Occipital lobe (tissue), 1 donor: ENCODE measurements at regions not wholly inside any gene's neighbourhood (a gene's known extent, or its start where the extent isn't known, plus 50 kb on each side); places are given as distances from the start of the nearest gene placed in this dataset.
A peak's percentile ranks its signal among the peaks of the same experiment; 100 is the strongest.
"Not testable (repeated sequence)": the region's sequence is repeated elsewhere in the genome, so short reads cannot be mapped to it uniquely, and the experiment has no call there.

Experiments used
- DNase-seq: peaks from one replicate; lab custom pipeline; 2025; lab: John Stamatoyannopoulos, UW

DNA sequence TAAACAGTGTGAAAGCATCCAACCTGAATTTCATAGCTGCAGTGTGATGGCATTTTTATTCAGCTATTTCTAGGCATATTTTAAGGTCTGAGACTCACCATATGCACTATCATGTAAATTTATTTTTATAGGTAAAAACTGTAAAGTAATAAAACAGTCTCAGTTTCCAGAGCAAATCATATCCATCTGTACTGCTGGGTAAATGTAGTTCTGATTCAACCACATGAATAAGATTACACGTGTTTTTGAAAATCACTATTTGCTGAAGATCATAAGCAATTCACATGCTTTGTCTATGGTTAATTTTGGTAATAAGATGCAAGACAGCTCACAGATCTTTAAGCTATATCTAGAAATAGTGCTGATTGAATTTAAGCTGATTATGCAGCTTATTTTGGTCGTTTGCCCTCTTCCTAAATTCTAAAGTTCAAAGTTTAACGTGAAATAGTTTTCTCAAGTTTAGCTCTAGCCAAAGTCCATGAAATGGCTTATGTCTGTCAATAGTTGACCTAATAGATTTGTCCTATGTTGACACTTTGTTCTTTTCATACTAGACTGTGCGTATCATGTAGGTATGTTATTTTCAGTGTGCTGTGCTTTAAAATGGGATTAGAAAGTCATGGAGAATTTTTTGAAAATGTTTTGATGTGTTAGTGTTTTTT lies 489.0 kb downstream of the USP25 start:
- no peak for DNase-seq

DNA sequence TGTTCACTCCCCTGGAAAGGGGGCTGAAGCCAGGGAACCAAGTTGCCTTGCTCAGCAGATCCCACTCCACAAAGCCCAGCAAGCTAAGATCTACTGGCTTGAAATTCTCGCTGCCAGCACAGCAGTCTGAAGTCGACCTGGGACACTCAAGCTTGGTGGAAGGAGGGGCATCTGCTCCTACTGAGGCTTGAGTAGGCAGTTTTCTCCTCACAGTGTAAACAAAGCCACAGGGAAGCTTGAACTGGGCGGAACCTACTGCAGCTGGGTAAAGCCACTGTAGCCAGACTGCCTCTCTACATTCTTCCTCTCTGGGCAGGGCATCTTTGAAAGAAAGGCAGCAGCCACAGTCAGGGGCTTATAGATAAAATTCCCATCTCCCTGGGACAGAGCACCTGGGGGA lies 495.0 kb downstream of the USP25 start:
- DNase-seq, result not testable (repeated sequence)

DNA sequence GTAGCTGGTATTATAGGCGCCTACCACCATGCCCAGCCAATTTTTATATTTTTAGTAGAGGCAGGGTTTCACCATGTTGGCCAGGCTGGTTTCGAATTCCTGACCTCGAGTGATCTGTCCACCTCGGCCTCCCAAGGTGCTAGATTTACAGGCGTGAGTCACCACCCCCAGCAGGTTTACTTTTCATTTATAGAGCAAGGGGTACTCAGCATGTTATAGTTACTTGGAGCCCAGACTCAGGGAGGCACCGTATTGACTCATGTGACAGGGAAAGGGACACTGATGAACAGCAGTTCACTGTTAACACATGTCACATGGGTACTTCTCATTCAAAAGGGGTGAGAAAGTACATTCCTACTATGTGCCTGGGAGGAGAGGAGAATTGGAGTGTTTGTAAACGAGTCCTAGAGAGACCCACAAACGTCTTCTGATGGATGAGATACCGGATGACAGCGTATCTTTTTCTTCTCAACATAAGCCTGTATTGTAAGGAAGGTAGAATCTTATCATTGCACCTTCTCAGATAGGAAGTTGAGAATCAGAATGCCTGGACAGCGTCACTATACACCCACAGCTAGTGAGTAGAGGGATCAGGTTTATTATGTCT lies 510.0 kb downstream of the USP25 start:
- no peak for DNase-seq

DNA sequence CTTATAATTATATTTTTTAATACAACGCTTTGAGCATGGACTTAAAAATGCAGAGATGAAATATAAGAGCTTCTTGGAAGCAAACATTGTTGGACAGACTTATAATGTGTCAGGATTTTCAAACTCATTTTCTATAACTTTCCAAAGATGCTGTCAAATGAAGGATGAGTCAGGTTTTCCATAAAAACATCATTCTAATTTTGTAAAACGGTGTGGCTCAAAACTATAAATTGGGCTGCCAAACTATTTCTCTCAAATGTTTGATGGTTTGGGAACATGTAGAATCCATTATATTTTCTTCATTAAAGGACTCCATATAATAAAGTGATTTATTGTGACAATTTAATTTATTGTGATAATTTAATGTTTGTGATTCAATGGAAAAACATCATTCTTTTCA lies 511.2 kb downstream of the USP25 start:
- DNase-seq, result no peak

DNA sequence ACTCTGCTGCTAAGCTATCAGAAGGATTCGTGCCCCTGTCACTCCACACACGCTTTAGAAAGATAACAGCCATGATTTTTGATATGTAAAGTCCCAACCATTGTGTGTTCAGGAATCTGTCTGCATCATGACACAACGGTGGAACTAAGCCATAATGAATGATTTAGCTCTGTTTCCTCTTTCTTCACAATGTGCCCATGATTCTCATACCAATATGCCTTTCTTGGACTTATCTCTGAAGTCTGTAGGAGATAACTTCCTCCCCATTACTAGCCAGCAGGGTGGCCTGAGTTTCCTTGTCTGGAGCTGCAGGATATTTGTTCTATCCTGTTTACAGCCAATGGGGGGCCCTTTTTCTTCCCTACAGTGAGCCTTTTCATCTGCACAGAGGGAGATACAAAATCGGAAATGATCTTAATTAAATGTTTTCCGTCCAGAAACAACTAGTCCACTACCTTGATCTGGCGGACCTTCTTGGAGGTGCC lies 511.7 kb downstream of the USP25 start:
- DNase-seq, result no peak

DNA sequence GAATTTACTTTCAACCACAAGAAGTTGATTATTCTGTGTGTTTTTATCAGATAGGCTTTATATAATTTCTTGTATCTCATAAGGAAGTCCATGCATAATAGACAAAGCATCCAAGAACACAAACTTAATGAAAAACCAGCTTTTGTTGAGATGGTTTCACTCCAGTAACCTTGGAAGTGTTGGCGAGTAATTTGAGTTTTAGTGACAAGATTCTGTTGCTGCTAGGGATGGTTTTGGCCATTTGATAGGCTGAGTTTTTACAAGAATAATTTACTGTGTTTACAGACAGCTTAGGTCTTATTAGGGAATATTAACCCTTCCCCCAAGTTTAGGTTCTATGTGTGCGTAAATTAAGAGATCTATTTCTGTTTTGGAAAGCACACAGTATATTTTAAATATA lies 513.6 kb downstream of the USP25 start:
- DNase-seq, result no peak

DNA sequence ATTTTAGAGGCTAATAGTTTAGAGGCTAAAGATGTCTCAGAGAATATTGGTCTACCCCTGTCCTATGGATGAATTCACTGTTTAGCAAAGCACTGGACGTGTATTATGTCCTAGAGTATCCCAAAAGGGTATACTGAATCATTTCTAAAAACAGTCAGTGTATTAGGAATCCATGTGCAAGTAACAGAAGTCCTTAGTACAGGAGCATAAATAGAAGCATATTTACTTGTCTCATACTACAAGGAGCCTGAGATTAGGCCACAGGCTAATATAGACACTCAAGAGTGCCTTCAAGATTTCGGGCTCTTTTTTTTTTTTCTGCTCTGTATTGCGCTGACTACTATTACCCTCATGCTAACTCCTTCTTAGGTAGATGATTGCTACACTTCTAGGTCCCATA lies 518.9 kb downstream of the USP25 start:
- DNase-seq, result no peak

DNA sequence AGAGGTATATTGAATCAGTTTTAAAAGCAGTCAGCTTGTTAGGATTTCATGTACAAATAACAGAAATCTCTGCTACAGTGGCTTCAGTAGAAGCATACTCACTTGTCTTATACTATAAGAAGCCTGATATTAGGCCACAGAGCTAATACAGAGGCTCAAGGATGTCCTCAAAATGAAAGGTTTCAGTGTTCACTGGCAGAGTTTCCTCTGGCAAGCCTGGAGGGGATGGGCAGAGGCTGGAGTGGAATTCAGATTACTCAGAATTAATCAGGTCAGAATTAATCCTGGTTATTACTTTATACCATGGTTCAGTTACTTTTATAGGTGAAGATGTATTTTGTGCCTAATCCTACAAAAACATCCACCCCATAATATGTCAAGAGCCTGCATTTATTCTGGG lies 520.5 kb downstream of the USP25 start:
- DNase-seq, result no peak

DNA sequence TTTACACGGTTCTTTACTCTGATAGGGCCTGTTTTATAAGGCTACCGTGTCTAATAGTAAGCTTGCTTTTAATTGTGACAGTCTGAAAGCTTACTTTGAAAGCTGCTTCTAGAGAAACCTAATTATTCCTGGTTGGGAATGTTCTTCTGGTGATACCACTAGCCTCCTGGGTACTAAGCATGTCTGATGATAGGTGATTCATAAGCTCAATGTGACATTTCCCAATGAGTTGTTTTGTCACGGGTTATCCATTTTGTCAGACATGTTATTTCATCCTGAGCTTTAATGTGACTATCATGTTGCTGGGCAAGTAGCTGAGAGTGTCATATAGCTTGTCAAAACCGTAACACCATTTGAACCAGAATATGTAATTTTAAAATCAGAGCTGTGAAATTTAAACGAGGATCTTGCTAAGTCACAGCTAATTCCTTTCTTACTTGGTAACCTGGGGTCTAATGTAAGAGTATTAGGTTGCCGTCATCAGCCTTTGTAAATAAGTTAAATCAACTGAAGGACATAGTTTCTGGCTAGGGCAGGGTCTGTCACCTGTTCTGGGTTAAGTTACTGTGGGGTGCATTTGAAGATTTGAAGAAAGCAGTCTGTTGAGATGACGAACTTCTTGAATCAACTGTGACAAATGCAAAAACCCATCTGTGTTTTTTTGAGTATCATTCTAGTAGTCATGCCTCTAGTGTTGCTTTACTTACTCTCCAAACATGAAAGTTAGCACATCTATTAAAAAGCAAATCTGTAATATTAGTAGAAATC lies 529.2 kb downstream of the USP25 start:
- DNase-seq, result no peak

DNA sequence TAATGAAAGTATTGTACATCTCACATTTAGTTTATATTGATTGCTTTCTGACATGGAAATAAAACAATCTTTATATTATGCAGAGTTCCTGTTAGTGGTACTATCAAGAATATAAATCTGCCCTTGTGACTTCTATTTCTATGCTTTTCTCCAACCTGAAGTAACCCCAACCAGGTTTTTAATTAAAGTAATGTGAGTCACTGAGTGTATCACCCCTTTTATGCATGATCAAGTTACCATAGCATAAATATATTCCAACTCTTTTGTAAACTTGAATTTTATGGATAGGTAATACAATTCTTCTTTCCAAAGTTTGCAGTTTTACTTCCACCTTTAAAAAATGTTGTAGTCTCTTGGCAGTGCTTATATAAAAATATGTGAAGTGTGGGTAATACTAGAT lies 532.3 kb downstream of the USP25 start:
- DNase-seq, result no peak

DNA sequence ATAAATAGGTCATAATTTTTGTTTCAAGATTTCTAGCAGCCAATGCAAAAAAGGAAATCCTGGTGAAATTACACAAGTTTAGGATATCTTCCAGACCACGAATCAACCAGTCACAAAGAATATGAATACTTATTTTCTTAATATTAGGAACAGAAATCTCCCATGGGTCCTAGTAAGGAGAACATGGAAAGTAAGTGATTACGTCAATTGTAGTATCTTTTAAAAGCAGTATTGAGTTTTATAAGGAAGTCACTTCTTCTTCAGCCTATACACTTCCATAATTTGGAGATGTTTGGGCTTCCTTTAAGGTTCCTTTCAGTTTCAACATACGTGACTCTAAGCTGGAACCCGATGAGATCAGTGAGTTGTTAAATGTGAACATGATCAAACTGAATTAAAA lies 534.5 kb downstream of the USP25 start:
- no peak for DNase-seq

DNA sequence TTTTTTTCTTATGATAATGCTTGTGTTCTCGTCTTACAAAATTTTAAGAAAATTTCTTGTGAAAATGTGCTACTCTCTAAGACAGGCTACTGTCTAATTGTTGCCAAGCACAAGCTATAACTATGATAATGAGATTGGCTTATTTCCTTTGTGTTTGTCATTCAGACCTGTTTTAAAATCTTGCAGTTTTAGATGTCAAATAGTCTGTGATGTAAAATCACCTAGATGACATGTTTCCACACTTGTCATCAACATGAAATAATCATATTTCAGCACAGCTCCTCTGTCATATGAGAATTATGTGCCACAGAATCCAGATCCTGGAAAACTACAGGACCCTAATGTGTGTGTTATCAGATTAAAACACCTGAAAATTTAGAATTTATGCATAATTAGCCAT lies 539.7 kb downstream of the USP25 start:
- no peak for DNase-seq

DNA sequence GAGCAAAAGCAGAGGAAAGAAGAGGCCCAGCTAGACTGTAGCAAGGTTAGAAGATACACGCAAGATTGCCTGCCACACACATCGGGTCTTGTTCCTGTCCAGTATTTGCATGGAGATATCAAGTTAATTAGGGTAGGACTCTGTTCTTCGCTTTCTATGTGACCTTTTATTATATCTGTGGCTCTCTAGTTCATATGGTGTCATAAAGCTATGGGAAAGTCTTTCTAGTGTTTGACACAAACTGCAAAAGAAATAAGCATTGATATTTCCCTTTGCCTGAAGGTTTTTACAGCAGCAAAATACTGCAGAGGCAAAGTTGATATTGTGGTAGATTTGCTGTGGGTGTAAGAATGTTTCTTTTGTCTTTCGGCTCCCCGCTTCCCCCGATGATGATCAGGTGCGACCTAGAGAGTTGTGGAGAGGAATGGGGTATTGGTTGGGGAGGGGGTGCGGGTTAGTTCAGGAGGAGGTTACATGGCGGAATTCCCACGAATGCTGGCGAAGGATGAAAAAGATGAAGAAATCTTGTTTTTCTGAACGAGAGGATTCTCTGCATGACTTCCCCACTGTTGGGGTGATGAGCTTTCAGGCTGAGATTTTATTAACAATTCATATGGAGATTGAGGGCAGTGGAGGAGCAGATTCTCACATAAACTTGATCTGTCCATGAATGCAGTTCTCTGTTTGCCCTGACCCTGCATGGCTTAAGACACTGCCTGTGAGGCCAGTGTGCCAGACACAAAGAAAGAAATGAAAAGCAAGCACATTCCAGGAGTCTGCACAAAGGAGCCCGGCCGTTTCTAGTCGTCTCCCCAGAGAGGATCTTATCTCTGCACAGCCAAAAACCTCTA lies 550.2 kb downstream of the USP25 start:
- peak; percentile 16 for DNase-seq

DNA sequence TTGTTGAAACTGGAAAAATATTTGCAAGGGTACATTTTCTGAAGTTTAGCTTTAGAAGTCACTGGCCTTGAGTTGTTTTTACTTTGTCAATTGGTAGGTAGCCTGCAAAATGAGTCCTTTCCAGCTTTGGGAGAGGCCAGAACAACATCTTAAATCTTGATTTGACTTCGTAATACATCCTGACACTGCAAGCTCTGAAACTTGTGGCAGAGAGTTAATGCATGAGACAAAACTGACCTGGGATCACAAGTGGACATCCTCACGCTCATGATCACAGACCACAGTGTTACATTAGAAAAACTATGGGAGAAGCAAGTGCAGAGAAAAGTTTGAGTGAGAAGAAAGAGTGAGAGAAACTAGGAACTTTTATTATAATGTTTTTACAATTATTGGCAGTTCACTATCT lies 550.9 kb downstream of the USP25 start:
- no peak for DNase-seq

DNA sequence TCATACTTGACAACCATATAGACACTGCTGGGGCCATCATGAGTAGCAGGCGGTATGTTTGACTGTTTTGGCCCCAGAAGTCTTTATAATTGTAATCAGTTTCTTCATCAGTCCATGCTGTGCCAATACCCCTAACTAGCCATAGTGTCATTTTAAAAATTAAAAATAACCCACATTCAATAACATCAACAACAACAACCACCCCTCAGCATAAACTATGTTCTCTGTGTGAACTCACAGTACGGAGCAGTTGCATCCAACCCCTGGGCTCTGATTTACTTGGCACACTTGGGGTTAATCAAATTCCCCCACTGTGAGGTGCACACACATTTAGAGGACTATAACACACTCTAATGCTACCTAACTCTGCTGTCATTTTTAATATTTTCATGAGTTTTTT lies 553.7 kb downstream of the USP25 start:
- no peak for DNase-seq

DNA sequence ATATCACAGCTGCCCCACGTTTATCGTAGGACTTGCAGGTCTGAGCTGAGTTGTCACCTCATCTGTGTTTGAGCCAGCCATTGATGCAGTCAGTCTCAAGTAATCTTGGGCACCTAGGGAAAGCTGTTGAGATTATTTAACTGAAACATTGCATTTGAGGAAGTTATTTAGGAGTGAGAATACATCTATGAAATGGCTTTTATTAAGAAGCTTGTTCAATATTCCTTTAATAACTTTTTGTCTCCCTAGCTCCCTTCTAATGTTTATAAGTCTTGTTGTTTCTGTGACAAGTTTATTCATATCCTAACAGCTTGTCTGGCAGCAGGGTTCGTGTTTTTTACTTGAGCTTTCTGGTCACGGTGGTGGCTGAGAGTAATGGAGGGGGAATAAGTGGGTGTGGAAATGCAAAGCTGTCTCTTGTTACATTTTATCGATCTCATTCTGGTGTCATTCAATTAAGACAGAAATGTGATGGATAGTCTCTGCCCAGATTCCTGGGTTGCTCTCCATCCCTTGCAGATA lies 555.9 kb downstream of the USP25 start:
- no peak for DNase-seq

DNA sequence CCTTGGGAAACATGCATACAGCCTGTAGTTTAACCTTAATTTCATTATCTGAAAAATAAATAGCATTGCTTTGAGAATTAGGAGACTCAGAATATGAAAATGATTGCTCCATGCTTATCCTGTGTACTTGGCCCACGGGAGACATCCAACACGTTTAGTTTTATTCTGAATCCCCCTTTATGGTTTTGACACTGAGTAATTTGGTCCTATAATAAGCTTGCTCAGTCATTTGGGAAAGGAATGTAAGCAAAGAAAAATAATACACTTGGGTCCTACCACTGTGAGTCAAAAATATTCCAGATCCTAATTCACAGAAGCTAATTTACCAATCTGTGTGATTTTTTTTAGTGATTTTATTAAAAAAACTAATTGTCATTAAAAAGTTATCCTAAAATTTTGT lies 557.3 kb downstream of the USP25 start:
- DNase-seq, result no peak

DNA sequence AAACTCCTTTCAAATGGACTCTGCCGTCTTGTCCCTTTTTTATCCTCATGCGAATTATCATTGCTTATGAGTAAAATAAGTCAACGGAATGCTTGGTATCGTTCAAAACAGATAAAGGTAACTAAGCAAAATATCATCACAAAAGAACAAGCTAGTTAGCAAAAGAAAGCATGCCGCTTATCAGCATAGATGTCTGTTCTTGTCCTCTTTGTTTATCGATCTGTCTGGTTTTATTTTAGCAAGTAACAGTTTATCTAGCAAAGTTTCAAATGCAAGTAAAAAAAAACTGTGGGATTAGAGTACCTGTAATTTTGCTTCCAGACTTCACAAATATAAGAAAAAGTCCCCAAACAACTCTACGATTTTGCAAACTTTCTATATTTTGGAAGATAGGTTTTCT lies 561.5 kb downstream of the USP25 start:
- no peak for DNase-seq

DNA sequence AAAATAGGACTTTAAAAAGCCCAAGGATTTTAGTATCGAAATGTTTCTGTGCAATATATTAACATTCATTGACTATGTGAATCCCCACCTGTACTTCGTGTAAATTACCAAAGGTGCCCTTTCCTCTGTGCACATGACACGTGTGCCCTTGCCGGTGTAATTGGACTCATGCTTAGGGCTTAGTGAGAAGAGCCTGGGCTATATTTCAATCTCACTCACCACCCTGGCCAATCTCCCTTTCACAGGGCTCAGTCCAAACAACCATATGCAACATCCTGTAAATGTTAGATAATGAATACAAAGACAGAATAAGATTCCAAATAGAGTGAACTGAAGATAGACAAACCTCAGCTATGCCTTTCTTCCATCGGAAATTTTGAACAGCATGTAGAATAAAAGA lies 564.3 kb downstream of the USP25 start:
- DNase-seq, result no peak

DNA sequence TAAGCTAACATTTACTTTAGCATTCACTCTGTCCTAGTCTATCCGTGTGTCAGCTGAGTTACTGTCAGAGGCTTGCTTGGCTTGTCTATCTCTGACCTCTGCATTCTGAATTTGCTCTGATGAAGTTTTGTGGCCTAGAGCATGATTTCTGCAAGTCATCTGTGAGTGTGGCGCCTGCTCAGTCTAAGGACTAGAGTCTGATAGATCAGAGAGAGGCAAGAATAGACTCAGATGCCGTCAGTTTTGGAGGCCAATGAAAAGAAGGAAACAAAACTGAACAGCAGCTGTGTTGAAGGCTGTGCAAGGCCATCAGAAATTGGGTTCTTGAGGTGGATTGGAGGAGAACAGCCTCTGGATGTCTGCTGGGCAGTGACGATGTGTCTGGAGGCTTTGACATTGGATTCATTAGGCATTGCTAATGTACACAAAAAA lies 573.1 kb downstream of the USP25 start:
- peak; percentile 41 for DNase-seq
